Stimulated activated CD8-positive, alpha-beta memory T cell treated with anti-CD3 and anti-CD28 coated beads, Interleukin-2, amount 100 ng/mL, for 1 hour (primary cell): ENCODE measurements at regions not wholly inside any gene's neighbourhood (a gene's known extent, or its start where the extent isn't known, plus 50 kb on each side); places are given as distances from the start of the nearest gene placed in this dataset.
"Not testable (repeated sequence)": the region's sequence is repeated elsewhere in the genome, so short reads cannot be mapped to it uniquely, and the experiment has no call there.

Source experiments
- DNase-seq, 2 donors: peaks; one replicate each; pipeline ENCODE4 v3.0.0-alpha.2; 2020; ENCODE audit warnings: low read depth in 2 of 2

DNA sequence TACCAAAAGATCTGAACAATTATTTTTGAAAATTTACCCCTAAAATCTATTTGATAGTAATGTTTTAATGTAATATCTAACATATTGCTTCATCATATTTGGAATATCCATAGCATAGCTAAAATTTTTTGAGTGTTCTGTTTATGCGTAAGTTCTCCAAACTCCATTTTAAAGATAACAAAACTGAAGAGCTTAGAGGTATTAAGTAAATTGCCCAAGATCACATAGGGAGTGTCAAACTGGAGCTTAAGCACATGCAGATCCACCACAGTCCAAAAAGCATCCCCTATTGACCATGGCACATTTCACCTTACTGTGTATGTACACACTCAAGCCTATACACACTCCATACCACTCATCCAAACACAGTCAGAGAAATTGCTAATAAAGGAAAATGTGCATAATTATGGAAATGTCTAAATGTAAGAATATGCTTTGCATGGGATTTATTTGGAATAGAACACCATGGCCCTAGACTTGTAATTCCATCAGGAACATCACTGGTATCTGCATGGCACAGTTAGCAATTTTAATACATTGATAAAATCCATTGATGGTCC, 85.2 kb upstream of the TGFBR2 start:
- DNase-seq = no peak

DNA sequence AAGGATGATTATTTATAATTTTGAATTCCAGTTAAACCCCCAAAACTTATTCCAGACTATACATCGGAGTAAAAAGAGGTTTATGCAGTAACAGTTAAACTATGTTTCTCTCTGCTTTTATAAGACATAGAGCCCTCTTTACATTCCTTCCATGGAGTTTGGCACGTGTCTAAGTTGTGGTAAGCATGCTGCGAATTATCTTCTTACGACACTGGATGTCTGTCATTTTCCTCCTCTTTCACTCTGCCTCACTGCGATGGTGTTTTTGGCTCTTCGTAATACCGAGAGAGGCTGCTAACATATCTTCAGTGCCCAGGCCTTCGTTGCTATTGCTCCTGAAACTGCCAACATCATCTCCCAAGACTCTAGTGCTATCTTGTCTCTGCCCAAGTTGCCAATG, 83.9 kb upstream of the TGFBR2 start:
- DNase-seq = no peak

DNA sequence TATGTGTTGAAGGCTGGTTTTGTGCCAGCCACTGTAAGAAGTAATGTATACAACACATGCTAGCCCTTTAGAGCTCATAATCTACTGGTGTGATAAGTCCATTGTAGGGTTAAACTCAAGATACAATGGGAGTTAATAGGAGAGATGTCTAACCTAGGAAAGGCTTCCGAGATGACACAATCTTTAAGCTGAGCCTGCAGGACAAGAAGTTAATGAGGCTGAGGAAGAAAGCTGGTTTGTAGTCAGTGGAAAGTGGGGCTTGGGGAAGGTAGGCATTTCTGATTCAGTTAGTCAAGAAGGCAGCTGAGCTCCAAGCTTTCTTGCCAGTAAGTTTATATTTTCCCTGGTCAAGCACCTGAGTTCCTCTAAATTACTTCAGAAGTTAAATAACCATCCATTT, 83.0 kb upstream of the TGFBR2 start:
- no peak for DNase-seq

DNA sequence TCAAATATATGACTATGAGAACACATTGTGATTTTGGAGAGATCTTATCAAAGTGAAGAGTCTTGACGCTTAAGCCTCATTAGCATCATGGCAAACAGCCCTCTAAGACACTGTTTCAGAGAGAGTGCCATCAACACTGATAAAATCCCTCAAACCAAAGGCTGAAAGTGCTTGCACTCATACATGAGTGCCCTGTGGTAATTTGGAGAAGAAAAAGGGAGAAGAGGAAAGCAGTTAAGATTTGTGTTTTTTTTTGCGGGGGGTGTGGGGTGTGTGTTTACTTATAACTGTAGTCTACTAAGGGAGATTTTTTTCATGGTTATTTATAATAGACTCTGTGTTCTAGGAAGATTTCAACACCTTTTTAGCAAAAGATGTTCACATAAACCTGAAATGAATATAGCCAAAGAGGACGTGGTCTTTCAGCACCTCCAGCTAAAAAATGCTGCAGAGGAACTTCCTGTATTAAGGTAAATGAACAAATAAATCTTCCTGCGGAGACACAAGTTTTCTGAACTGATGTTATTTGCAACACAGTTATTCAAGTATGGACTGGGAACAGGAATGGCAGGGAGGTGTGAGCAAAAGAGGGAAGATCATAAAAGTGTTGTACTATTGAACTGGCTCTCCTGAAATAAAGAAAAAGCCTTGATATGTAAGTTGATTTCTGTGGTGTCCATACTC, 81.9 kb upstream of the TGFBR2 start:
- no peak for DNase-seq

GRCh38 chr3:30526031-30526430, 80.4 kb upstream of the TGFBR2 start:
- DNase-seq = no peak

- no peak for DNase-seq
Observed at GRCh38 chr3:30527186-30527585, 79.2 kb upstream of the TGFBR2 start.

- DNase-seq = no peak
Observed at GRCh38 chr3:30527720-30528119, 78.7 kb upstream of the TGFBR2 start.

- DNase-seq = no peak
Observed at GRCh38 chr3:30530084-30530483, 76.3 kb upstream of the TGFBR2 start.

GRCh38 chr3:30531017-30531570, 75.3 kb upstream of the TGFBR2 start:
- DNase-seq = no peak

DNA sequence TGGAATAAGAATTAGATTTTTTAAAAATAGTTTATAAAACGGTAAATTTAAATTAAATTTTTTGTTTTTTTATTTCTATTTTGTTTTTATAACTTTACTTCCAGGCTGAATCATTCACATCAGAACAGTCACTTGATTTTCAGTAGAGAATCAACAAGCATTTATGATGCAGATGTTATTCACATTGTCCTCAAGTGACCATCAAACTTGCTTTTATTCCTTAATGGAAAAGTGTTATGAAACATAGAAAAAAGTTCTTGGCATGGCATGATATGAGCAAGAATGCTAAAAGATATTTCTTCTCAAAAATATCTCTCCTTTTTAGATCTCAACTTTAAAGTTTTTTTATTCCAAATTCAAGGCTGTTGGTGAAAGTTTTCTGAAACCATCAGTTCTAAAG, 70.9 kb upstream of the TGFBR2 start:
- DNase-seq = no peak

DNA sequence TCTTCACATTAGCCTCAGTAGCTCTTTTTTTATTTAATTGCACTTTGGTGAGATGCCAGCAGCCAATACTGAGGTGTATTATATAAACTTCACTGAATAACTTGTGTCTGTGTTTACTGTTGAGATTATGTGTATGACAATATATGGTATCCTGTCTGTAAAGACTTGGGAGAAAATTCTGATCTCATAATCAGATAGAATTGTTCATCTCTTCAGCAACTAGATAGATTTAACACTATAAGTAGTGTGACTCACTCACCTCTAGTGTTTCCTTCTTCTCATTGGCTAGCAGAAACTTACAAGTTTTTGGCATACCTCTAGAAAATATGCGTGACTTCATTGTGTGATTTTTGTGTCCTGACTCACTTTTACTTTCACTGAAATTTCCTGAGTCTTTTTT, 67.6 kb upstream of the TGFBR2 start:
- DNase-seq = no peak

DNA sequence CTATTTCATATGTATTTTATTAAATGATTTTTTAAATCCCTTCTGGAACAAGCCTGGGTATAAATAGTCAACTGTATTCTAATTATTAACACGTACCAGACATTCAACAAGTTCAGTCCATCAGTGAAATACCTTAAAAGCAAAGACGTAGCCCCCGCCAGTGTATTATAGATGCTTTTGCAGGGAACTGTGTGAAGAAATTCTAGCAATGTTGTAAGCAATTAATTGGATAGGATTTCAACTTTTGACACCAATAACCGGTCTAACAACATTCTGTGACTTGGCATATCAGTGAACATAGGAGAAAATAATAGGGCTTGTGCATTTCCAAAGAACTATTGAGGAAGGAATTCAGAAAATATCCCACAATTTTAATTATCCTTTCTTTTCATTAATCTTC, 67.2 kb upstream of the TGFBR2 start:
- no peak for DNase-seq

- DNase-seq = no peak
Observed at GRCh38 chr3:30539772-30540171, 66.6 kb upstream of the TGFBR2 start.

GRCh38 chr3:30541156-30541555, 65.2 kb upstream of the TGFBR2 start:
- not testable (repeated sequence) for DNase-seq

DNA sequence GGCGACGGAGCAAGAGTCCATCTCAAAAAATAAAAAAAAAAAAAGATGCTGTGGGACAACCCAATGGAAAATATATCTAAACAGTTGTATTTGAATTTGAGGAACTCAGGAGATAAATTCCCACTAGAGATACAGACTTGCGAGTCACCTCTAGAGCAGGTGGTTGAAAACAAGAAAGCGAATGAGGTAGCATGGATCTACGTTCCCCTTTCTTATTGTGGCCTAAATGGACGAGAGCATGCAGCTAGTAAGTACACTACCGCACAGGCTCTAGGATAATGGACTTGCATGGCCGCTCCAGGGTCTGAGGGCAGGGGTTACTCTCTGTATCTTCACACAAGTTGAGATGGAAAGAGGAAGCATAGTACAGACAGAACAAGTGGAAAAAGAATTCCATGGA, 63.5 kb upstream of the TGFBR2 start:
- DNase-seq = no peak

- no peak for DNase-seq
Observed at GRCh38 chr3:30544812-30545211, 61.6 kb upstream of the TGFBR2 start.

DNA sequence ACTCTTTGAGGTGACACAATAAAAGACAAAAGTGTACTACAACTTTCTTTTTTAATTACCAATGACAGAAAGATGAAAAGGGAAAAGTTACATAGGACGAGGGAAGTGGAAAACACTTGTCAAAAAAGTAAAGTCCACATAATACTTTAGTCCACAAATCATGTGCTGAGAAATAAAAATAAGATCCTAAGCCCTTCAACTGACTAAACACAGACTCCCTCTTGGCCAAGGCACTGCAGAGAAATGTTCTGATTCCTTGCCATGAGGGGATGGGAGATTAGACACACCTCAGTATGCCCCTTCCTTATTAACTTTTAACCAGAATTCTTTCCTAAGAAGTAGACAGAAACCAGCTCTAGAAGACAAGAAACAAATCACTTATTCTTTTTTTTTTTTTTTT, 59.5 kb upstream of the TGFBR2 start:
- no peak for DNase-seq

- DNase-seq = no peak
Observed at GRCh38 chr3:30547716-30548115, 58.7 kb upstream of the TGFBR2 start.

DNA sequence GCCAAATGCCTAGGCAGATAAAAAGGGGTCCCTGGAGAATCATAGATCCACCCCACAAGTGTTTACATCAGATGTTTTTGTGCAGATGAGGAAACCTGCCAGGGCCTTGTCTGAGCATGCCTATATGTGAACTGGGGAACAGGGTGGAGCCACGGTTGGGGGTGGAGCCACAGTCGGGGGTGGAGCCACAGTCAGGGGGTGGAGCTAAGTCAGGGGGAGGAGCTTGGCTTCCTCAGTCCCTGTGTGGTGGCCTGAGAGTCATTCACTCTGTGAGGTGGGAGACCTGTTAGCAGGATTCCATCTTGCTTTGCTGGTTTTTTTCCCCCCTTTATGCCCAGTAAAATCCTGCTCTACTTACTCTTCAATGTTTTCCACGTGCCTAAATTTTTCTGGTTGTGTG, 57.8 kb upstream of the TGFBR2 start:
- DNase-seq = no peak

DNA sequence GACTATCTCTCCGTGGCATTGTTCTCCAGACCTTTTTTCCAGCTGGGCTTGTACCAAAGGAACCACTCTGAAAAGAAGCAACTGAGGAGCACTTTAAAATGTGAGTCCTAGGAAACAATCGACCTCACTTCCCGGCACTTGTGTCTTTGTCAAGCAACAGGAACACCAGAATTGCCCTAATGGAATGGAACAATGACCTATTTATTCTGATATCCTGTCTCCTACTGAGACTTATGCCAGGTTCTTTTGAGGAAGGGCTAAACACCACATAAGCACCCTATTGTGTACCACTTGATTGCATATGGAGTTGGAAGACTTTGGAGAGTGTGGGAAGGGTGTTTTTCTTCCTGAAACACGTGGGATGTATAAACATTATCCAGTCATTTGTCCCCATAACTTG, 56.8 kb upstream of the TGFBR2 start:
- DNase-seq = no peak

- DNase-seq = no peak
Observed at GRCh38 chr3:30550246-30550645, 56.2 kb upstream of the TGFBR2 start.

DNA sequence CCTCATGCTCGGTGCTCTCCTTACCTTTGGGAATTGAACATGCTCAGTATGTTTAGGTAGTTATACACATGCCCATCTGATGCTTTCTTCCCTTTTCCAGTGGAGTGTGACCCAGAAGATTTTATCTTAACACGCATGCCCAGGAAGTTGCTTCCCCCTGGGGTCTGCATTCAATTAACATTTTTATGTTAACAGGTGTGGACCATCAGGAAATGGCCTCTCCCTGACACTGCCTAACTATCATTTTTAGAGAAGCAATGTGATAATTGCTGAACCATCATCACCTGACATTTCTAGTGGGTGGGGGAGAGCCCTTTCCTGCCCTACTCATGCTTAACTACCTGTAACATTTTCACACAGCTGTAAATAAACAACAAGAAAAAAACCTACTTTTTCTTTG, 55.1 kb upstream of the TGFBR2 start:
- DNase-seq = no peak

DNA sequence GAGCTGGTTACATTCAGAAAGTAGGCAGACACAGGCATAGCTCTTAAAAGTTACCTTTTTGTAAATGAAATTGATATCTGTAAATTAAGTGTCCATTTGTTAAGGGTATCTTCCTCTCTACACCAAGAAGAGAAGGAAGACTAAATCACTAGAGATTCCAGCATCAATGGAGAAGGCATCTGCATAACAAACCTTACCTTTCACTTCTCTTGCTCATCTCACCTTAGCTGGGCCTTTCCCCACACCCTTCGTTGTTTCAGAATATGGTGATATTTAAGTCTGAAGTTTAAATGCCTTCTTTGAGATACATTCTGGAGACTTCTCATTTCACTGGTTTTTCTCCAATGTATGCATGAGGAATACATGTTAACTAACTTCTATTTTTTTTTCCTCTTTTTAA, 54.5 kb upstream of the TGFBR2 start:
- no peak for DNase-seq
